Stimulated activated CD4-positive, alpha-beta T cell treated with anti-CD3 and anti-CD28 coated beads, Interleukin-2, amount 100 ng/mL, for 48 hours (primary cell): ENCODE measurements at regions not wholly inside any gene's neighbourhood (a gene's known extent, or its start where the extent isn't known, plus 50 kb on each side); places are given as distances from the start of the nearest gene placed in this dataset.
"Not testable (repeated sequence)": the region's sequence is repeated elsewhere in the genome, so short reads cannot be mapped to it uniquely, and the experiment has no call there.

Experiments
- DNase-seq, 2 donors: peaks; one replicate each; pipeline ENCODE4 v3.0.0-alpha.2; 2020

DNA sequence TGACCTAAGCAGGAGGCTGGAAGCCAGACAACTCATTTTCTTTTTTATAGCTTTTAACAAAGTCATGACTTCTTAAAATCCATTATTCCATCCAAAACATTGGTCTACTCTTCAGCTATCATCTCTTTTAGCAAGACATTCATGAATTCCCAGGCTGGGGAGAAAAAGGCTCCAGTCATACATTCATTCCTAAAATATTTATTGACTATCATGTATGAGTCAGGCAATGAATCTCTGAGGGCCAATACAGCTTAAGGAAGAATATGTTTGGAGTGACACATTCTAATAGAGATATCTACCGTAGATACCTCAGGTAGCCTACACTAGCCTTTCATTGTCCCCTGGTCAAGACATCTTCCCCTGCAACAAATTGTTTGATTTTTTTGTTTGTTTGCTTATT is 196.4 kb upstream of the NANOGP8 start:
- DNase-seq, result no peak

DNA sequence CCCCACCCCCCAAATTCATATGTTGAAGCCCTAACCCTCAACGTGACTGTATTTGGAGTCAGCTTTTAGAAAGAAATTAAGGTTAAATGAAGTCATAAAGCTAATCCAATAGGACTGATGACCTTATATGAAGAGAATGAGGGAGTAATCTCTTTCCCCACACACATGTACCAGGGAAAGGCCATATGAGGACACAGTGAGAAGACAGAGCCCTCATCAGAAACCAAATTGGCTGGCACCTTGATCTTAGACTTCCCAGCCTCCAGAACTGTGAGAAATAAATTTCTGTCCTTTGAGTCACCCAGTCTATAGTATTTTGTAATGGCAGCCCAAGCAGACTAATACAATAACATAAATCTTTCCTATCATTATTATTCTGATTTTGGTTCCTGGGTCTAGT is 194.7 kb upstream of the NANOGP8 start:
- DNase-seq, result no peak

DNA sequence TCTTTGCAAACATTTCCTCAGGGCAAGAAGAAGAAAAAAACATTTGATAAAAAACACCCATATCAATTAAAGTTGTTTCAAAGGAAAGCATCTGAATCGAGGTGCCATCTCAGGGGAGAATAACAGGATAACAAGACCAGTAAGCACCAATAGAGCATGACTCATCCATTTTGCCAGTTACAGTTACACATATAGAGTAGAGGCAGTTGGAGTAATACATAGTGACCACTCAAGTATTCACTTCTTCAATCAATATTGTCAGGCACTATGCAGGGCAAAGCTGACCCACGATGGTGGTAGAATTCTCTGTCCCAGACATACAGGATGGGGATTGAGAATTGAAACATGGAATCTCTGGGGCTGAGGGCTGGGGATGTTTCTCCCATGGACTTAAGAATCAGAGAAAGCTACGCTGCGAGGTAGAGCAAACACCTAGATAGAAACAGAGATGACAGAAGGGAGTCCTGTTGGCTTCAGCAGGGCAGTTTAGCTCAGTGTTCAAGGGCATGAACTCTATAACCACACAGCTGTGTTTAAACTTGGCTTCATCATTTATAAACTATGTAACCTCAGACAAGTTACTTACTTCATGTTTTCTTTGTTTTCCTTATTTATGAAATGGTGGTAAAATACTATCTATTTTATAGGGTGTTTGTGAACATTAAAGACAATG is 186.4 kb upstream of the NANOGP8 start:
- no peak for DNase-seq

DNA sequence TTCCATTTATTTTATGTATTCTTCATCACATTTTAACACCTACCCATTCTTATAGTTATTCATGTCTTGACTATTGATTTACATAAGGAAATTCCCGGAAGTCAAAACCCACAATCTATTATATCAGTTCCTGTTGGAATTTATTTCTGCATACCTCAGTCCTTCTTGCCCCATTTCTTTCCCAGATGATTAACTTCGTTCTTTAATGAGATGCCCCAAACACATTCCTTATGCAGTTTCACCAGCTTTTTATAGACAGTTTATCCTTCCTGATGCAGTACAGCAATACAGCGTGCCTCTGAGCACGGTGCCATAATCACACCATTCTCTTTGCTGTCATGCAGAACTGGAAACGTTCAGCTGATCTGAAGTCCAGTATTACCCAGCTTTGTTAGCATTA is 175.8 kb upstream of the NANOGP8 start:
- DNase-seq, result no peak

DNA sequence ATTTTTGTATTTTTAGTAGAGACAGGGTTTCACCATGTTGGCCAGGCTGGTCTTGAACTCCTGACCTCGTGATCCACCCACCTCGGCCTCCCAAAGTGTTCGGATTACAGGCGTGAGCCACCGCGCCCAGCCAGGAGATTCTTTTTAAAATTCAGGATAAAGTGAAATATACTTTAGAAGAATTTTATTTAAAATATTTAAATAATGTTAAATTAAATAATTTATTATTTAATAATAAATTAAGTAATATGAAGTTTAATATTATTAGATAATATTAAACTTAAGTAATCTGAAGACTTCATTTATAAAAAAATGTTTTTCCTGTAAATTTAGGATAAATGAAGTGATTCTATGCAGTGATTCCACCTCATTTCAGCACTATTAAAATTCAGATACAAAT is 175.2 kb upstream of the NANOGP8 start:
- DNase-seq, result not testable (repeated sequence)

DNA sequence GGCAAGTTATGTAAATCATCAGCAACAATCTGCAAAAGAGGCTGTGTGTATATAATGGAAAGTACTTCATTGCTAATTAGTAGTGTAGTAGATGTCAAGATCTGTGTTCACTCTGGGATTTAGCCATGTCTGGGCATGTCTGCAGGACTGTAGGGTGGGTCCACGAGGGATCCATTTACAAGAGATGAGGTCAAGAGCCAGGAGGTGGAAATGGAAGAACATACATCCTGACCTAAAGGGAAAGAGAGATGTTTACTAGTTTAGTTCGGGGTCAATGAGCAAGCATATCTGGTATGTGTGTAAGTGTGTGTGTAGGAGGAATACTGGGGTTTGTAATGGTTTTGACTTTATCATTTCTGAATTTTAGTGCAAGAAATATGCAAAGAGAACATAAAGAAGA is 171.5 kb upstream of the NANOGP8 start:
- DNase-seq, result no peak

DNA sequence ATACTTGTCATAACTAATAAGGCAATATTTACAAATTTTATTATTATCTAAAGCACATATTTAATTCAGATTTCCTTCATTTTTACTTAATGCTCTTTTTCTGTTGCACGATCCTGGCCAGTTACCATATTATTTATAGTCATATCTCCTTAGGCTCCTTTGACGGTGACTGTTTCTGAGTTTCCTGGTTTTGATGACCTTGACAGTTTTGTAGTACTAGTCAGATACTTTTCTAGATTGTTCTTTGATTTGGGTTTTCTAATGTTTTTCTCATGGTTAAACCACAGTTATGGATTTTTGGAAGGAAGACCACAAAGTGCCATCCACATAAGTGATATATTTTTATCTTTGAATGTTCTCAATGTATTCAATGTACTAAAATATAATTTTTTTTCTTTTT is 171.0 kb upstream of the NANOGP8 start:
- DNase-seq, result no peak

DNA sequence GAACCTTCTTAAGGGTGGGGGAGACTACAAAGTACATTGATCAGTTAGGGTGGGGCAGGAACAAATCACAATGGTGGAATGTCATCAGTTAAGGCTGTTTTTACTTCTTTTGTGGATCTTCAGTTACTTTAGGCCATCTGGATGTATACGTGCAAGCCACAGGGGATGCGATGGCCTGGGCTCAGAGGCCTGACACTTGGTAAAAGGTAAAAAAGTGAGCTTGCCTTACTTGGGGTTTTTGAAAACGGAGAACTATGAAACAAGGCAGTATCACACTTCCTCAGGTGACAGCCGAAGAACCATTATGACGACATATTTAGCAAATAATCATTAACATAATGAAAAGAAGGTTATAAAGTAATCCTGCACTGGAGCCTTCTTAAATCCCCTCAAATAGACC is 169.8 kb upstream of the NANOGP8 start:
- DNase-seq, result not testable (repeated sequence)

DNA sequence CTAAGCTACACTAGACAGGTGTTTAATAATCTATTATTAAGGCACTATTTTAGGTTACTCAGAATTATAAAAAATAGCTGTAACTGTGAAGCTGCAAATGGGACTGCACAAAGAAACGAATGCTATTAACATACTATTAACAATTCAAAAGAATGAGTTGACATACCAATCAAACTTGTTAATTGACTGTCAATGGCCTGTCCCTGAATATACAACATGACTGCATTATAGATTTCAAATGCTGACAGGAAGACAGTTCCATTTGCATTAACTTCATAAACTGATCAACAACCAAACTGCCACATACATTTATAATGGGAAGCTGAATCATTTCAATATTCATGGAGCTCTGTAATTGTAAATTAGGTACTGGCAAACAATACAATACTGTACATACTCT is 169.0 kb upstream of the NANOGP8 start:
- no peak for DNase-seq

DNA sequence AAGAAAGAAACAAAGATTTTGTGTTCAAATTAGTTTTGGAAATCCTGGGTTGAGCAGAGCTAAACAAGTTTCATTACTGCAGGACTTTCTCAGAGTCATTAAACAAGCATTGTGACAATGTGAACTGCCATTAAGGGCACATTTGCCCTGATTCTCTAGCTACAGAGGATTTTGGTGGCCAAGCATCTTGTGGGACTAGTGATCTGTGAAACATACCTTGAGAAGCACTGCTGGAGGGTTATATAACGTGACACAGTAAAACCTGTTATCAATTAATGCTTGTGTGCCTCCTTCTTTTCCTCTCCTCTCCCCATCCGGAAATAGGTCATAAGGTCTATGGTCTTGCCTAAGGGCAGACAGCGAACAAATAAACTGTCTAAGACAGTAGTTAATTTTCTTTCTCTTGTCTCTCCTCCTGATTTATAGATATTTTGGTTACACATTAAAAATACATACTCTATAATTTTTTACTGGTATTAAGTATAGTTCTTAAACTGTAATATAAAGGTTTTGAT is 167.3 kb upstream of the NANOGP8 start:
- no peak for DNase-seq

DNA sequence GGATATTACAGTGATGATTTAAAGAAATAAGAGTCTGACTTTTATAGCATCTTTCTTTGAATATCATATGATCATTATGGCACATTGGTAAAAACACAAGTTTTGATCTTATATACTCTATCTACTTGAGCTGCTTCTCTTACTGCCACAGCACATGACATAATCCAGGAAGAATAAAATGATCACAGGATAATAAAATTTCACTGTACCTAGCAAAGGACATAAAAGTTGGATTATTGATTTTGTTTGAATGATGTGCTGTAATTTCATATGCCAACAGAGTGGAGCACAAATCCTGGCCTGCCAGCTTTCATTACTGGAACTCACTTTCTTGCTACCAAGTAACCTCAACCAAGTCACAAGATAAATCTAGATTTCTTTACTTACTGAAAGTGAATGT is 162.1 kb upstream of the NANOGP8 start:
- no peak for DNase-seq

DNA sequence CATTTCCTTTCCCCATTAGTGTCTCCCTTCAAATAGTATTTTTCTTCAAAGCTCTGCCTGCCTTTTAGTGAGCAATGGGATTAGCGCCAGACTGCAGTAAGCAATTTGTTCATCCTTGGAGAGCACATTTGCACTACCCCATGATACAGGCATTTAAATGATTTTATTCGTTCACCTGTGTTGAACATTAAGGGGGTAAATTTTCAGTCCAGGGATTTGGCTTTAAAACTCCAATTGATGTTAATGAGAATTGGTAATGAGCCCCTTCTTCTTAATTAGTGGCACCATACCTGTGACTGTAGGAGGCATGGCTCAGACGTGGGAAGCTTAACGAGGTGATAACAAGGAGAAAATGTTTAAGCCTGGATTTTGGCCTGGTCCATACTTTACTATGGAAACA is 161.4 kb upstream of the NANOGP8 start:
- DNase-seq, result no peak

DNA sequence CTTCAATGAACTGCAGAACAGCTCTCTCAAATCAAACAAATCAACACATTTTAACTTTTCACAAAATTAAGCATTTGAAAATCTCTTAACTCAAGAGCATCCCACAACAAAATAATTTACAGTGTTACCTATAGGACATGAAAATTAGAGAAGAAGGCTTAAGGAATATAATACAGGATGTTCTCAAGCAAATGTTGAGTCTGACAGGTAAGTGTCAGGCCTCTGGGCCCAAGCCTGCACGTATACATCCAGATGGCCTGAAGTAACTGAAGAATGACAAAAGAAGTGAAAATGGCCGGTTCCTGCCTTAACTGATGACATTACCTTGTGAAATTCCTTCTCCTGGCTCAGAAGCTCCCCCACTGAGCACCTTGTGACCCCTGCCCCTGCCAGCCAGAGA is 160.6 kb upstream of the NANOGP8 start:
- not testable (repeated sequence) for DNase-seq

DNA sequence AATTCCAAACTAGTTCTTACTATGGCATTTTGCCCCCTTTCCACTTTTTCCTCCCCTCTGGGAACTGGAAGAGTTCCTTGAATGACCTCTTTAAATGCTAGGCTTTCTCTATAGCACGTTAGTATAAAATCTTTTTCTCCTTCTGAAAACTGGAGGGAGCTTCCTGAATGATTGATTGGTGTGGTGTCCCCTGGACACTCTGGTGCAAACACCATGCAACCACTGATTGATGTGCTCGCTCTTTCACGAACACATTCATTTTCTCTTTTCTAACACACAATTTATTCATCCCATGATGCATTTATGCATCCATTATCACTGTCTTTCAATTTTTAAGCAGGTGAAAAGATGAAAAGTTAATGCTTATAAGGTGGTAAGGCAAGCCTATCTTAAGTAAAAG is 159.1 kb upstream of the NANOGP8 start:
- DNase-seq, result no peak

DNA sequence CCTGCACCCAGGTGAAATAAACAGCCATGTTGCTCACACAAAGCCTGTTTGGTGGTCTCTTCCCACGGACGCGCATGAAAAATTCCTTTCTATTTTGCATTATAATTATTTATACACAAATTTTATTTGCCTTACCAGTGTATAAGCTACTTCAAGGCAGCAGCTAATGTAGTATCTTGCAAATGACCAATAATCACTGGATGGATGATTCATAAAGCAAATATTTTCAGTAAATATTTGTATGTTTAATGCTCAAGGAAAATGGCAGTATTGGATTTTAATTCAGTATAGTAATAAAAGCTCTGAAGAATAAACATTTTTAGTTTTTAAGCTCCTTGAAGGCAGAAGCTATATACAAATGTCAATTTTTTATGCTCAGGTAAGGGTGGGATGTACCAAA is 158.7 kb upstream of the NANOGP8 start:
- no peak for DNase-seq

DNA sequence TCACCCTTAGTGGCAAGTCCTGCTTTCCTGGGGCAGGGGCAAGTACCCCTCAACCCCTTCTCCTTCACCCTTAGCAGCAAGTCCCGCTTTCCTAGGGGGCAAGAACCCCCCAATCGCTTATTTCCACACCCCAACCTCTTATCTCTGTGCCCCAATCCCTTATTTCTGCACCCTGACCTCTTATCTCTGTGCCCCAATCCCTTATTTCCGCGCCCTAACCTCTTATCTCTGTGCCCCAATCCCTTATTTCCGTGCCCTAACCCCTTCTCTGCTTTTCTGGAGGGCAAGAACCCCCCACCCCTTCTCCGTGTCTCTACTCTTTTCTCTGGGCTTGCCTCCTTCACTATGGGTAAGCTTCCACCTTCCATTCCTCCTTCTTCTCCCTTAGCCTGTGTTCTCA is 154.6 kb upstream of the NANOGP8 start:
- not testable (repeated sequence) for DNase-seq

DNA sequence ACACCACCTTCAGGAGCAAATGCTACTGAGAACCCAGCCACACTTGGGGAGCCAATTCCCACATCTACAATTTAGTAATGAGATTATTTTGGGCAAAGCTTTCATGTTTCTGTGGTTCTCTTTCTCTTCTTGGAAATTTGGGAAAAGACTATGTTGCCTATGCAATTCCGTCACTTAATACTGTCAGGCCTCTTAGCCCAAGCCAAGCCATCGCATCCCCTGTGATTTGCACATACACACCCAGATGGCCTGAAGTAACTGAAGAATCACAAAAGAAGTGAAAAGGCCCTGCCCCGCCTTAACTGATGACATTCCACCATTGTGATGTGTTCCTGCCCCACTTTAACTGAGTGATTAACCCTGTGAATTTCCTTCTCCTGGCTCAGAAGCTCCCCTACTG is 153.4 kb upstream of the NANOGP8 start:
- DNase-seq, result not testable (repeated sequence)

DNA sequence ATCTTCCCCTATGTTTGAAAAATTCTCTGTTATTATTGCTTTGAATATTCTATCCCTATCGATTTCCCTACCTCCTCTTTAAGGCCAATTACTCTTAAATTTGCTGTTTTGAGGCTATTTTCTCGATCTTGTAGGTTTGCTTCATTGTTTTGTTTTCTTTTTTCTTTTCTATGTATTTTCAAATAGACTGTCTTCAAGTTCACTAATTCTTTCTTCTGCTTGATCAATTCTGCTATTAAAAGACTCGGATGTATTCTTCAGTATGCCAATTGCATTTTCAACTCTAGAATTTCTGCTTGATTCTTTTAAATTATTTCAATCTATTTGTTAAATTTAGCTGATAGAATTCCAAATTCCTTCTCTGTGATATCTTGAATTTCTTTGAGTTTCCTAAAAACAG is 144.0 kb upstream of the NANOGP8 start:
- no peak for DNase-seq

DNA sequence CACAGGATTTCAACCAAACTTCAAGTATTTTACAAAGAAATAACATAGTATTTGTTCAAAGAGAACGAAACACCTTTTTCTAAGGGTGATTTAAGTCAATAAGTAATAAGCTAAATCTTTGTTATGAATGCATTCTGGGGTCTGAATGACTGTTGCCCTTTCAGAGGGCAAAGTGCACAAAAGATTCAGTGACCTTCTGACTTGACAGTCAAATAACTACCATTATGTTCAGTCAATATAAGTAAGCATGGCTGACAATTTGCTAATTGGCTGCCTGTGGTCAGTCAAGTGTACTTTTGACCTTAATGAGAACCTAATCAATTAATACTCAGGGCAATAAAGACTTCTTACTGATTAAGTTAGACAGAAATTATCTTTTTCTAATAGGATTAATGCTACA is 133.1 kb upstream of the NANOGP8 start:
- no peak for DNase-seq

DNA sequence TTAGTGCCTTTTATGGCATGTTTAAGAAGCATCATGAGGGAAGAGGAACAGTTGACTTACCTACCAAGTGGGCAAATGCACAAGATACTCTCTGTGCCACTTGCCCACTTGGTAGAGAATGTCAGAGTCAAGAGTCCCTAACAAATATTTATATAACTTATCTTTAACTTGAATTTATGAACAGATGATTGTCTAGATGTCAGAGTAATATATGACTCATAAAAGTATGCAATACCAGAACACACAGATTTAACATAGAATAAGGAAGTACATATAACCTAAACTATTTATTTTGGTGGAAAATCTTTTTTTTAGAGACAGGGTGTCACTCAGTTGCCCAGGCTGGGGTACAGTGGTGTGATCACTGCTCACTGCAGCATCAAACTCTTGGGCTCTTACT is 130.0 kb upstream of the NANOGP8 start:
- no peak for DNase-seq

DNA sequence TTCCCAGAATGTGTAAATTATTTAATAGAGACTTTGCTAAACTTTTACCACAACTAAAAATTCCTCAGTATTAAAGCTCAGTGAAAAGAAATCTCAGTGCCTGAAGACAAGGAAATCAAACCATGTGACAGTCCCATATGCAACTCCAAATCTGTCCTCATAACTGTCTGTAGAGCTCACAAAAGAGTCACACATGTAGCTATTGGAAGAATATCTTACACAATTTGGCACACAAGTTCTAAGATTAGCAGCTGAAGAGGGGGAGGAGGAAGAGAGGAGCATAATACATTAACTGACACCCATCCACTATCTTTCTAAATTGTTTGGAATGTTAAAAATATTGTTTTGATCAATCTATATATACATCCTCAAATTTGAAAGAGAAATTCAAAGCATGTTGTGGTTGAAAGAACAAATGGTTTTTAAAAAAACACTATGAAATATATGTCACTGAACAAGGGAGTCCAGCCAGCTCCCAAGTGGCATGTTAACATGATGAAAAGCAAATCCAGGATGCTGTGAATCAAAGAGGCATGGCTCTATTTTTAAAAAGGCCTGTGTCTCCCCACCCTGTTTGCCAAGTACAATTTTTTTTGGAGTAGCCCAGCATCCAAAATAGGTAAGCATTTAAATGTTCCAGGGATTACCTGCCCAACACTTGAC is 126.3 kb upstream of the NANOGP8 start:
- no peak for DNase-seq

DNA sequence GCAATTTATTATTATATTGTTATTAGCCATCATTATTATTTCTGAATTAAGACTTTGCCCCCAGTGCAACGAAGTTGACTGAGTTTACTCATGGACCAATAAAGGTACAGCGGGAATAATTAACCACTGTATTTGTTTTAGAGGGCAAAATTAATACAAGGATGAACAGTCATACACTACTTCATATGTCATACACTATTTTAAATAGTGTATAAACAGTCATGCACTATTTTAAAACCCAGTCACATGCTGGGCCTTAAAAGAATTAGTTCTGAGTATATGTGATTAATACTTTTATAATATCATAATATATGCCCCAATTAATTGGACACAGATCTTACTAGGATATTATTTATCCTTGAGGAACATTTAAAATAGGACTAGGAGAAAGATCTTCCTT is 125.3 kb upstream of the NANOGP8 start:
- no peak for DNase-seq

DNA sequence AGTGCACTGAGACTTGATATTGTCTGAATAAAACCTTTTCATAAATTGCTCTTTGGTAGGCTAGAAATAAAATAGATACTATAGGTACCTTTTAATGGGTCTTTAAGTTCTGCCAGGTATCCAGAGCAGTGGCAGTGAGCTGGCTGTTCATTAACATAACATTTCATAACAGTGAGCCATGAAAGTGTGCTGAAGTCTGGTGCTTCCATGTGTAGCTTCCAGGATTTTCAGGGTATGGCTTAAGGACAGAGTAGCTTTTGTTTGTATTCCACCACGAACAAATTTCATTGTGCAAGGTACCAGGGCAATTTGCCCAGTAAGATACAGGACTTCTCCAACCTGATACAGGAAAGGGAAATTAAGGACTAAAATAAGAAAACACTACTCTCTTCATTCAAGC is 124.7 kb upstream of the NANOGP8 start:
- DNase-seq, result no peak

DNA sequence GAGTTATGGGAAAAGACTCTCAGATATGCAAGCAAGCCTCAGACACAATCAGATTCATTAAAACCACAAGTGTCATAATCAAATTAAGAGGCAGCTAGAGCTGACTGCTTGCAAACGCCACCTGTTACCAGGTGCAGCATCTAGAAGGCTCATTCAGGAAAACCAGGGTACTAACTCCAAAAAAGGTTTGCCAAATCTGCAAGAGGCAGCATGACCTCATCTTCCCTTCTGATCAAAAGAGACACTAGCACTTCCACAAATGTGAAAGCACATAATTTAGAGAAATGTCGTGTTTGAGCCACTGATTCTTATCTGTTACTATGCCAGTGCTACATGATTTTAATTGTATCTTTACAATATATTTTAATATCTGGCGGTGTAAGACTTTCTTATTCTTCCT is 123.3 kb upstream of the NANOGP8 start:
- DNase-seq, result no peak
